ELR (cell line): ENCODE measurements at regions not wholly inside any gene's neighbourhood (a gene's known extent, or its start where the extent isn't known, plus 50 kb on each side); places are given as distances from the start of the nearest gene placed in this dataset.
A peak's percentile ranks its signal among the peaks of the same experiment; 100 is the strongest.

Experiments used
- DNase-seq: peaks from one replicate; pipeline ENCODE4 v3.0.0-alpha.2; 2015; ENCODE audit warnings: low read depth

- no peak for DNase-seq
Measured at GRCh38 chr4:3343358-3343757, 50.5 kb downstream of the RGS12 start.

GRCh38 chr4:3344104-3344503 is 51.3 kb downstream of the RGS12 start:
- no peak for DNase-seq

GRCh38 chr4:3344596-3344995 is 51.8 kb downstream of the RGS12 start:
- no peak for DNase-seq

- no peak for DNase-seq
Measured at GRCh38 chr4:3345384-3345783, 52.6 kb downstream of the RGS12 start.

GRCh38 chr4:3346146-3346545 is 53.3 kb downstream of the RGS12 start:
- peak; percentile 84 for DNase-seq

- DNase-seq = no peak
Measured at GRCh38 chr4:3347871-3348270, 55.0 kb downstream of the RGS12 start.

- DNase-seq = no peak
Measured at GRCh38 chr4:3348621-3349020, 55.8 kb downstream of the RGS12 start.

- DNase-seq = no peak
Measured at GRCh38 chr4:3349116-3349515, 56.3 kb downstream of the RGS12 start.

GRCh38 chr4:3351997-3352396 is 59.2 kb downstream of the RGS12 start:
- no peak for DNase-seq

GRCh38 chr4:3352505-3352904 is 59.7 kb downstream of the RGS12 start:
- no peak for DNase-seq

GRCh38 chr4:3352941-3353594 is 60.2 kb downstream of the RGS12 start:
- no peak for DNase-seq

GRCh38 chr4:3353752-3354454 is 61.1 kb downstream of the RGS12 start:
- no peak for DNase-seq

- DNase-seq = no peak
Measured at GRCh38 chr4:3354455-3354811, 61.6 kb downstream of the RGS12 start.

- DNase-seq = no peak
Measured at GRCh38 chr4:3355266-3355748, 62.5 kb downstream of the RGS12 start.

GRCh38 chr4:3358656-3359055 is 65.8 kb downstream of the RGS12 start:
- no peak for DNase-seq

GRCh38 chr4:3360777-3361176 is 68.0 kb downstream of the RGS12 start:
- no peak for DNase-seq

- no peak for DNase-seq
Measured at GRCh38 chr4:3361406-3361805, 68.6 kb downstream of the RGS12 start.

GRCh38 chr4:3361896-3362295 is 69.1 kb downstream of the RGS12 start:
- no peak for DNase-seq

GRCh38 chr4:3362431-3363287 is 69.8 kb downstream of the RGS12 start:
- no peak for DNase-seq

GRCh38 chr4:3363411-3364141 is 70.8 kb downstream of the RGS12 start:
- no peak for DNase-seq

GRCh38 chr4:3364199-3364598 is 71.4 kb downstream of the RGS12 start:
- DNase-seq = no peak

- DNase-seq = no peak
Measured at GRCh38 chr4:3364634-3365314, 72.0 kb downstream of the RGS12 start.
